IPS DF 4.7 (cell line): ENCODE measurements at regions not wholly inside any gene's neighbourhood (a gene's known extent, or its start where the extent isn't known, plus 50 kb on each side); places are given as distances from the start of the nearest gene placed in this dataset.

ENCODE experiments used
- DNase-seq: peaks from one replicate; pipeline ENCODE4 v3.0.0-alpha.2; 2013; ENCODE audit warnings: low spot score; ENCODE audit errors: extremely low read depth

DNA sequence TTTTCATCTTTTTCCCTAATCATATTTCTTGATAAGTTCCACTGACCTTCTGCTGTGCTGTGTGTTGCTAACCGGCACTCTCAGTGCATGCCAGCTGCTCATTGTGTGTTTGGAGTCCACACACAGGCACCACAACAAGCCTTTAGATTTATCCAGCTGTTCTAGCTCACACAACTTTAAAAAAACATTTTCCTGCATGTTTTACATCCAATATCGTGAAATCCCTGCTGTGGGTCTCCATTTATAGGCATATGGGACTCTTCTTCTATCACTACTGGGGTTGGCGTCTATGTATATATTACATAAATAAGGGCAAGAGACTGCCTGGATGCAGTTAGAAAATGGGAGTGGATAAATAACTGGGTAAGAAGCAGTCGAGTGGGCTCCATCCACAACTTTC lies 183.6 kb upstream of the ADARB2 start:
- DNase-seq, result no peak

DNA sequence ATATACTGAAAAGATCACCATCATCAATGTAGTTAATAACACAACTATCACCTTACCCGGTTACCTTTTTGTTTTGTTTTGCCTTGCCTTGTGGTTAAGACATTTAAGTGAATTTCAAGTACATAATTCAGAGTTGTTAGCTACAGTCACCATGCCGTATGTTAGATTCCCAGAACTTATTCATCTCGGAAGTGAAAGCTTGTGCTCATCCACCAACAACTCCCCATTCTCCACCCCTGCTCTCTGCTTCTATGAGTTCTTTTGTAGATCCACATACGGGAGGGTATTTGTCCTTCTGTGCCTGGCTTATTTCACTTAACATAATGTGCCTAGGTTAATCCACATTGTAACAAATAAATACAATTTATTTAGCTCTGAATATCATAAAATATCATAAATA lies 182.8 kb upstream of the ADARB2 start:
- no peak for DNase-seq

DNA sequence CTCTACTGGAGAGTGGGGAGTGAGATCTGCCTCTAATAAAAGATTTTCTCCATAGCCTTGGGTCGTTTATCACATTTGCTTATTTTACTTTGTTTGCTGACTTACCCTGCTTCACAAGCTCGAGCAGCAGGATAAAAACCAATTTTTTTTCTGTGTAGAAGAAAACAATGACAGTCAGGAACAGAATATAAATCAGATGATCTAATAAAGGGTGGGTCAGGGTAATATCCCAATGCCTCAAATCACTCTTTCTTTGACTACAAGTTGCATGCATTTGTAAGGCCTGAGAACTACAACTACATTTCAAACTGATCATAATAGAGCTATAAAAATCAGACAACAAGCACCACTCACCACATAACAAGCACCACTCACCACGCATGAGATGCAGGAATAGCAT lies 174.4 kb upstream of the ADARB2 start:
- DNase-seq, result no peak

DNA sequence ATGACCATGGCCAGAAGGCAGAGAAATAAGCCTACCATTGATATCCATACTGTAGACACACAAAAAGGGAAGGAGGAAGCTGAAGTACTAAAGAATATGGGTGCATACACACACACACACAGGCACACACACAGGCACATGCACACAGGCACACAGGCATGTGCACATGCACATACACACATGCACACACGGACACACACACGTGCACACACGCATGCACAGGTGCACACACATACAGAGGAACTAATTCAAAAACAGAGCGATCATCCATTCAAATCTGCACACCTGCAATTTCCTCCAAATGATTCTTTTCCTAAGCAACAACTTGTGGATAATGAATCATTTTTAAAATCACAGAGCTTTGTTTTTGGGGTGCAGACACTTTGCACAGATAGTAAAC lies 166.7 kb upstream of the ADARB2 start:
- no peak for DNase-seq

DNA sequence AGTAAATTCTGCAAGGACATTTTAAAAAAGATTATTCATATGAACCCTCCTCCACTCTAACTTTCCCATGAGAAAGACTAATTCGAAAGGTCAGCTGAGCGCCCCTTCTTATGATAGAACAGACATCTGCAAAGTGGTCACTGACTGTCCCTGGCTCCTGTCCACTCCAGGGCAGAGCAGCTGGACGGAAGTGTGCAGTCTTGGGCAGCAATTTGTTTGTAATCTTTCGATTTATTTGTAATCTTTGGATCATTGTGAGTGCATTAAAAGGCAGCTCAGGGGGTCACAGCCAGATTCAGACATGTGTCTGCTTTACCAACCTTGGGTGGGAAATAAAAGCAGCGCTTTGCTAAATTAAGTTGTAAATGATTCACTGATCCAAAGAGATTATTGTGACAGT lies 158.8 kb upstream of the ADARB2 start:
- no peak for DNase-seq

DNA sequence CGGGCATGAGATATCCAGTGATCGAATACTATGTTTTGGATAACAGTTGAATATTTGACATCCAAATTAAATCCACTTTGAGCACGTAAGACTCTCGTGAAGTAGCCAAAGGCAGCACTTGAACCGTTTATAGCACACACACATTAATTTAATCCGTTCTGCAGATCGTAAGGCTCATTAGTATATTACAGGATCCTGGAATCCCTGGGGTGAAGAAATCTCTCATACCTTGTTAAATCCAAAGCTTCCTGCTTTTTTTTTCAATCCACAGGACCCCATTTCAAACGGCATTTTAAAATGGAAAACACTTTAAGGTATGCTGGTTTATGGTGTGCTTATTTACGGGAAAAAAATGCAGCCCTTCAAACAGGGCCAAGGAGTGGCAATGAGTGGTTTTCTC lies 158.4 kb upstream of the ADARB2 start:
- no peak for DNase-seq

DNA sequence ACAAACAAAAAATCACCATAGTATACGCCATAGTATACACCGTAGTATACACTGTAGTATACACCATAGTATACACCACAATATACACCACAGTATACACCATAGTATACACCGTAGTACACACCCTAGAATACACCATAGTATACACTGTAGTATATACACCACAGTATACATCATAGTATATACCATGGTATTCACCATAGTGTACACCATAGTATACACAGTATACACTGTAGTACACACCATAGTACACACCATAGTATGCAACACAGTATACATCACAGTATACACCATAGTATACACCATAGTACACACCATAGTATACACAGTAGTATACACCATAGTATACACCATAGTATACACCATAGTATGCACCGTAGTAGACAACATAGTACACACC lies 157.6 kb upstream of the ADARB2 start:
- DNase-seq, result no peak

DNA sequence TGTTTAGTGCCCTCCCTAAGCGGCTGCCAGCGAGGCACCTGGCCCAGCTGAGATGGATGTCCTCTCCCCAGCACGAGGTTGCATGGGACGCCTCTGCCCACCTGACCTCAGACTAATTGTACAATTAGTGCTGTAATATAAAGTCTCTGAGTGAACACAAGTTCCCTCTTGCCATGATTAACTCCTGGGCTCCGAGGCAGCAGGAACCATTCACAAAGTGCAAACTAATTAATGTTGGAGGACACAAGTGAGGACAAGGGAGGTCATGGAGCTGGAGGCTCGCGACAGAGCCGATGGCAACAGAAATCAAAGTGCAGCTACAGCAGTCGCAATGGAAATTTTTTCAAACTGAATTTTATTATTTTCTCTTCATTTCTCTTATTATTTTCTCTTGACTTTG lies 156.6 kb upstream of the ADARB2 start:
- DNase-seq, result no peak

DNA sequence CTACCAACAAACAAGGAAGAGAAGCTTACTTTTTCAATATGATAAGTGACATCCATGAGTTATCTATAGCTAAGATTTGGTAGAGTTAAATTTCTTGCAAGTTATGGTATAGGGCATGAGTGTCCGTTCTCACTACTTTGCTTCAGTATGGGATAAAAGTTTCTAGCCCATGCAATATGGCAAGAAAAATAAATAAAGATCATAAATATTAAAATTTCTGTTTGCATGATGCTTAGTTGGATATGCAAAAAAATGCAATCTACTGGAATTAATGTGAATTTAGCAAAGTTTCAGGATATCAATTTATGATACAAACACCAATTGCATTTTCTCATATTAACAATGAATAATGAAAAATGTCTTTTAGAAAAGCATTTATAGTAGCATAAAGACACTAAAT lies 148.7 kb upstream of the ADARB2 start:
- DNase-seq, result no peak

DNA sequence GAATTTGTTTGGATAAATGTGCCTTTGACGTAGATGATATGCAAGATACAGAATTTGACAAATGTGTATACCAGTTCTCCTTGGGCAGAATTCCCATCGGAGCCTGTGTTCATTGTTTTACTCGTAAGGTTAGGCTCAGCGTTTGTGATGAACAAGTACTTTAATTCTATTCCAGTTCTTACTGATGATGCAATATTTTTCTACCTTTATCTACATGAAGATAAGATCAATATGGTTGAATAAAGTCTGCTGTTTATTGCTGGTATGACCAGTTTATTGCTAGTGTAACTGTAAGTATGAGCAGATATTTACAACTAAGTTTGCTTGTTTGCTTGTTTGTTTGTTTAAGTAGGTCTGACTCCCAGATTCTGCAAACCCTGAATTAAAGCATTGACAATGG lies 145.4 kb upstream of the ADARB2 start:
- no peak for DNase-seq

DNA sequence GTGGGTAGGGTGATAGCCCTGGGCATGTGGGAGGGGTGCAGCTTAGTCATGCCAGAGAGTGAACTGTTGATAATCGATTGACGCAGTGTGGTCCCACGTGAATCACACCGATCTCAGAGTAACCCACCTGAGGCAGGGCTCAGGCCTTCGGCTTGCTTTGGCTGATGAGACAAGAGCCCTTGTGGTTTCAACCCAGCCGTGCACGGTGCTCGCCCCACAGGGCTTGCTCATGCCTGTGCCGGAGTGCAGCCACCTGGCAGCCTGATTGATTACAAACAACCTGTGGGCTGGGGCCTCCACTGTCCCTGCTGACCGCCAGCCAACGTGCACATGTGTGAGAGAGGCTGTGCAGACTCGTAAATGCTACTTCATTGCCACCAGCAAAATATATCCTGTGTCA lies 144.9 kb upstream of the ADARB2 start:
- no peak for DNase-seq

DNA sequence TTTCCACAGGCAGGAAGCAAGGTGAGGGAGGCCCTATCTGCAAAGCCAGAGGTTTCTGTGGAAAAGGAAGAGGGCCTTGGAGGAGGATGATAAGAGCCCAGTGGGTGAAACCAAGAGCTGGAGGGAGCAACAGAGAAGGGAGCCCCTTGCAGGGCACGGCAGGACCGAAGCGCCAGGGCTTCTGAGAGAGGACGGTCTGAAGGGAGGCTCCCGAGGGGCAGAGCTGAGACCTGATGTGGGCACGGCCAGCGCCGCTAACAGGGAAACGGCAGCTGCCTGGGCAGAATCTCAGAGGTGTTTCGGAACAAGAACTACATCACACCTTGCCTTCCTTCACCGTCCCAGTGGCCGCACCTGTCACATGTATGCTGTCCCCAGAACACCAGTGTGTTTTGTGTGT lies 144.3 kb upstream of the ADARB2 start:
- no peak for DNase-seq

DNA sequence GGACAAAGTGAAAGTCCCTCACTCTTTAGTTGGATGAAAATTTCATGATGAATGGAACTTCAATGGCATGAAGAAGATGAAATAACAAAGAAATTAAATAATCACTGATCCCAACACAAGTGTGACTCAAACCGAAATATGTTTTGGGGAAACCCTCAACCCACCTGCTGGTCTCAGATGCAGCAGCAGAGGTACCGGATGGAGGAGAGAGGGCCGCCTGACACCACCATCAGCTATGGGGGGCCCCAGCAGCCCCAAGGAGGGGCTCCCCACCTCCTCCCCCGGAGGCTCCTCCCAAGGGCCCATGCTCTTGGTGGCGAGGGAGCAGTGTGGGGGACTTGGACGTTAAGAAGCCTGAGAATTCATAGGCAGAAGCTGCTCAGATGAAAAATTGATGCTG lies 137.2 kb upstream of the ADARB2 start:
- no peak for DNase-seq

DNA sequence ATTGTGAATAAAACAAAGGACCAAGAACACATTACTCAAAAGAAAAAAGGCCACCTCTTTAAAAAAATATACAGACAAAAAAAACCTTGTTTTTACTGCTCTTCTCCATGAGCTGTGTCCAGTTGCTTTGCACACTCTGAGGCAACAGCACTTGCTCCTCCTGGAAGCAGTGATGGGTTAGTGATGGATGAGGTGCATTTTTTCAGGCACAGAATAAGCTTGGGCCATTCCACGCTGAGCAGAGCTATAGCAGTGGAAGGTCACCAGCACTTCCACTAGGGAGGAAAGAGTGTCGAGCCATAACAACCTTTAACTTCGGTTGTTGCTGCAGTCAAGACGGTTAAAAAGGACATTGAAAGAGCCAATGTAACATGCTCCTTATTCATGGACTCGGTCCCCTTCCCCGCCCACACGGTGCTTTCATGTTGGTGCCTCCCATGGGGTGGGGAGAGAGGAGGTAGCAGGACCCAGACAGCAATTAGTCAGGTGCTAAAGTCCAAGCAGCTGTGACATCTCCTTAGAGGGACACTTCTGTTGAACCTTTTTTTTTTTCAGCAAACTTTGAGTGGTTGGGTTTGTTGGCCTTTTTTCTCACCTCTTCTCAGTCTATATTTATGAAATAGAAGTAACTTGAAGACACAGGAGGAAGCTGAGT lies 136.5 kb upstream of the ADARB2 start:
- DNase-seq, result no peak

DNA sequence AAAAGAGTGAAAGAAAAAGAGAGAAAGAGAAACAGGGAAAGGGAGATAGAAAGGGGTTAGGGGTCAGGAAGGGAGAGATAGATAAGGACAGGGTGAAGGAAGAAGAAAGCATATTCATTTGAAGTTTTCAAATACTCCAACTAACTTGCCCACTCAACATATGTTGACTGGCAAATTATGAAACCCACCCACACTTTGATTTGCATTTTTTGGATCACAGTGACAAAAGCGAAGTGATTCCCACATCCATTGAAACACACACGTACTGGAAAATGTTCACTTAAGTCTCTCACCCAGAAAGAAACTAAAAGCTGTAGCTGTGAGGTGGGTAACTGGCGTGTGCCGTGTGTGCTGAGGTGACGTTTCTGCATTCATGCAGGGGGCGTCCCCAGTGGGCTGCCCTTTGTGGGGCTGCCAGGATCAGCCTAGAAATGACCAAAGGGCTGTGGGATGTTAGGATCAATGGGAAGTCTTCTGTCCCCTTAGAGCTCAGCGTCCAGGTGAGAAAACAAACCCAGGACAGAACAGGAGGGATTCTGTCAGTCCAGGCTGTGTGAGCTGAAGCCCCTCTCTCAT lies 134.9 kb upstream of the ADARB2 start:
- no peak for DNase-seq

DNA sequence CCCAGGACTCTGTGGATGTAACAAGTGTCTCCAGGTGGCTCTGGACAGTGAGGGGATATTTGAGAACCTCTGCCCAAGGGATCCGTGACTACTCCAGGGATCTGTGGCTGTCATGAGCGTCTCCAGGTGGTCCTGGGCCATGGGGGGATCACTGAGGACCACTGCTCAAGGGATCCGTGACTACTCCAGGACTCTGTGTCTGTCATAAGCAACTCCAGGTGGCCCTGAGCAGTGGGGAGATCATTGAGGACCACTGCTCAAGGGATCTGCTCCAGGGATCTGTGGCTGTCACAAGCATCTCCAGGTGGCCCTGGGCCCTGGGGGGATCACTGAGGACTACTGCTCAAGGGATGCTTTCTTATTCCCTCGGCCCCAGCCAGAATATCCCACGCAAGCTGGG lies 133.2 kb upstream of the ADARB2 start:
- DNase-seq, result no peak

DNA sequence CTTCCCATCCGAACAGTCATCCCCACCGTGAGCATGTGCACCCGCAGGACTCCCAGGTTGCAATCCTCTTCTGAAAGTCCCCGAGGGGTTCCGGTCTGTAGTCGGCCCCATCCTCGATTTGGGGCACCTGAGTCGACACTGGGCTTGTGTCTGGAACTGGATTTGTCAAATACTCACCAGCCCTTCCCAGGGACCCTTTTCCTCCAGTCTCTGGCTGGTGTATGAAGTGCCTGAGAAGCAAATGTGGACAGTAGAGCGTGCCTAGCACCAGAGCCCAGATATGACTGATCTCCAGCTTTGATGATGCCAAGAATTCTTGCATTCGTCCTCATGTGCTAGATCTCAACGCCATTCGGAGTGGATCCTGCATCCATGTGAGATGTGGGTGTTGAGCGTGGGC lies 132.5 kb upstream of the ADARB2 start:
- DNase-seq, result no peak

DNA sequence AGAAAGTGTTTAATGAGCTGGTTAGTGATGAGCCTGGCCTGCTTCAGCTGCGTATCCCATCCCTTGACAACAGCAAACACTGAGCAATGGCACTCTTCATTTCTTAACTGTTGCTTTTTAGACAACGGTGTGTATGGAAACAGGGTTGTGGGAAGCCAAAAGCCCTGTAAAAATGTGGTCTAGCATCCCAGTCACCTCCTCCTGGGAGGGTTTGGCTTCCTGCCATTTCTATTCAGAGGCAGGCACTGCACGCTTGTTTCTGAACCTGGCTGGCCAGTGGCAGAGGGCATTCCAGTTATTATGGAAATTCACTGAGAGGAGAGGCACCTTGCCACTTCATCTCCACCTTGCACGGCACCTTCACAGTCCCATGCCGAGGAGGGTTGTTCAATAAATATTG lies 123.0 kb upstream of the ADARB2 start:
- no peak for DNase-seq

DNA sequence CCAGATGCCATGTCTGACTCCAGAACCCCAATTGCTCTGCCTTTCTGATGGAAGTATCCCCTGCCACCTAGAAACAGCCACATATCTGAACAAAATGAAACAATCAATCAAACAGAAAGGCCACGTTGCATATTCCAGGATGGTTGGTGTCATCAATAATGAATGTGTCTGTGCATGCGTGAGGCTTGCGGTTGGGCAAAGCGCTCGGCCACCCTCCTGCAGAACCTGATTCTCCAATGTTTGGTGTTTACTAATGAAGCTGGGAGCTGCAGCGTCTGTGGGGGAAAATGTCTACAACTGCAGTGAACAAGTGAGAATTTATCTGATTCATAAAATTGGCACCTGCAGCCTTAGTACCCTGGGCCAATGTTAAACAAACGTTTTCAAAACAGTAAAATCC lies 121.2 kb upstream of the ADARB2 start:
- no peak for DNase-seq

DNA sequence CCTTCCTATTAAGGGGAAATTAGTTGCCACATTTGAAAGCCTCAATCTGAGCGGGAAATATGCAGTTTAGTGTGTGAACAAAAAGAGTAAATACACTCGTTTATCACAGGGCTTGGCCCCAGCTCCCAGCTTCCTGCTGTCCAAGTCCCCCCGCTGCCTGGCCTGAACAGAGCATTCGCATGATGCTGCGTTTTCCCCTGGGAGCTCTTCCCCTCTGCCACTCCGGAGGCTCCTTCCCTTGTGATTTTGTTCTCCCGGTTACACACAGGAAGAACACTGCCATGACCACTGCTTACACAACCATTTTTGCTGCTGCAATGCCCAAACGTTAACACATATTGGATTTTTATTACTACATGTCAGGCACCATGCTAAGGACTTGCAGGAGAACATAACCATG lies 120.7 kb upstream of the ADARB2 start:
- no peak for DNase-seq

DNA sequence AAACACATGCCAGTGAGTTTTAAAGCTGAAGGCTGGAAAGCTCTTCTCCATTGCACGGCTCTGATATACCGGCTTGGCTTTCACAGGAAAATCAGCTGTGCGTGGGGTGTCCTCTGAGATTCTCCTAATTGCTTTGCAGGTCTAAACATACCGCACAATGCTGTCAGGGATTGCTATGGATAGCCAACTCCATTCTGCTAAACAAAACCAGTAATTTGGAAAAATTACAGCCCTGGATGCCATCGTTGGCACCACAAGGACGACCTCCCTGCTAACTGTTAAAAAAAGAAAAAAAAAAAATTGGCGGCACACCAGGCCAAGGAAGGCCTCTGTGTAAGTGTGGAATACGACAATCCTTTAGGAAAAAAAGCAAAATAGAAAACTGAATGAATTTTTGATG lies 118.6 kb upstream of the ADARB2 start:
- DNase-seq, result no peak

DNA sequence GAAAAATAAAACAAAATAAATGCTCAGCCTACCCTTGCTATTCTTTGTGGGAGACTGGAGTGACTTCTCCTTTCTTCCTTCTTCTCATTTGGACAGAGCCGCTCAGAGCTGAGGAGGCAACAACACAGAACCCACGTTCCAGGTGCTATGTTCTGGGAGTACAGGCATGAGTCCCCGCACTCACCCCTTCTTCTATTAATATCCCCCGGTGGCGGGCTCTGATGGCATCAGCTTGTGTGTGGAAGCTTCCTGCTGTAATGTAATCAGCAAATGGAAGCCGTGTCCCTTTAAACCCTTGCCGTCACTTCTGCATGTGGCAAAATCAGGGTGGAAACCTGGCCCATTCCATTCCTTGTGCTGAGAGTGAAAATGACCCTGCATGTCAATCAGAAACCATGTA lies 116.9 kb upstream of the ADARB2 start:
- DNase-seq, result no peak

DNA sequence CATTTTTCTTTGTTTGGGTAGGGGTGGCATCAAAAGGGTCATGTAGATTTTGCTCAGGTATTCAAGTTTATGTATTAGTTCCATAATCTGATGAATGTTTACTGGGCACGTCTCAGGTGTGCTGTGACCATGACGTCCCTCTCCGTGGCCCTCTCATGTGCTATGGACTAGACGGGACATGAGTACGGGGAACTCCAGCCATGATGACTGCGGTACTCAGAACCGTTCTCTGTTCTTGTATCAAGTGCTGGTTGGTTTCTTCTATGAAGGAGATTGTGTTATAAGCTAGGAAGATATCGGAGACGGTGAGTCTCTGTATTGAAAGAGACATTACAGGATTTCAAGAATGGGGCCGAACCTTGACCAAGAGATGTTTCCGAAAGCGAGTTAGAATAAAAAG lies 116.5 kb upstream of the ADARB2 start:
- no peak for DNase-seq

DNA sequence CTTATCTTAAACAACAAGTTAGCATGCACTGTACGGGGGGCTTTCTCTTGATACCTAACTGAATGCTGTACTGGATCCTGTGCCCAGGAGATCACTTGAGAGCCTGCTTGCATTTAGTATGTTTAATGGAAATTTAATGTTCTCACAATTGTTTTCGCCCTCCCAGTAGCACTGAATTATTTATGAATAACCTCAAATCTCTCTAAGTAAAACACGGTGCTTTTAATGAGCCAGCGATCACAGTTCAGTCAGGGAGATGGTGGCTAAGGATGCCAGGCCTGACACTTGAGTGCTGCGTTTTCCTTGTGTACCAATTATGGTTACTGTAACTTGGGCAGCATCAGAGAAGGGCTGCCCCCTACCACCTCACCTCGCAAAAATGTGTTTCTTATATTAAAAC lies 115.5 kb upstream of the ADARB2 start:
- no peak for DNase-seq
